Spleen (tissue), 11 donors: ENCODE measurements at regions not wholly inside any gene's neighbourhood (a gene's known extent, or its start where the extent isn't known, plus 50 kb on each side); places are given as distances from the start of the nearest gene placed in this dataset.

Source experiments
- DNase-seq: peaks from one replicate; pipeline ENCODE4 v3.0.0-alpha.2; 2020
- H3K27ac ChIP-seq, 8 donors: fragments of 200-600 bp; sonication (generic) in 7 of 8; 1 replicate in 4 of 8; 2 replicates in 4 of 8; pipeline versions ENCODE4 v1.5.0 to v1.8.0; 2016 to 2021; ENCODE audit warnings: inconsistent platforms in 4 of 8, mild to moderate bottlenecking in 4 of 8, moderate library complexity in 1 of 8
- H3K27me3 ChIP-seq, 7 donors: fragments of 200-600 bp; sonication (generic) in 6 of 7; replicated peaks in 1 of 7; 1 replicate in 4 of 7; 2 replicates in 3 of 7; pipeline versions ENCODE4 v1.5.0 to v1.8.0; 2016 to 2021; ENCODE audit warnings: inconsistent platforms in 3 of 7, mild to moderate bottlenecking in 1 of 7
- H3K36me3 ChIP-seq, 6 donors: fragments of 200-600 bp; sonication (generic) in 5 of 6; 1 replicate in 4 of 6; 2 replicates in 2 of 6; pipeline versions ENCODE4 v1.5.0 to v1.8.0; 2016 to 2021; ENCODE audit warnings: inconsistent platforms in 2 of 6
- H3K4me1 ChIP-seq, 6 donors: fragments of 200-600 bp; sonication (generic) in 5 of 6; 1 replicate in 3 of 6; 2 replicates in 3 of 6; pipeline versions ENCODE4 v1.5.0 to v1.8.0; 2016 to 2021; ENCODE audit warnings: inconsistent platforms in 3 of 6
- H3K4me3 ChIP-seq, 8 donors: fragments of 200-600 bp; sonication (generic) in 7 of 8; 1 replicate in 4 of 8; 2 replicates in 4 of 8; pipeline versions ENCODE4 v1.5.0 to v1.8.0; 2016 to 2021; ENCODE audit warnings: inconsistent platforms in 4 of 8, mild to moderate bottlenecking in 4 of 8, moderate library complexity in 2 of 8
- H3K9me3 ChIP-seq, 8 donors: fragments of 200-600 bp; sonication (generic) in 7 of 8; 1 replicate in 4 of 8; 2 replicates in 4 of 8; pipeline versions ENCODE4 v1.5.0 to v1.8.0; 2016 to 2021; ENCODE audit warnings: inconsistent platforms in 4 of 8
- CTCF ChIP-seq, 11 experiments: fragments of 200-600 bp in 7 of 11; fragments of 450-650 bp in 4 of 11; sonication (generic) in 4 of 11; IDR thresholded peaks in 8 of 11; conservative IDR thresholded peaks in 3 of 11; 1 replicate in 7 of 11; 2 replicates in 4 of 11; pipeline versions ENCODE4 v1.4.0 to v1.8.0; 2016 to 2021; ENCODE audit warnings: antibody characterized with exemption in 11 of 11, inconsistent platforms in 4 of 11, mild to moderate bottlenecking in 1 of 11
- POLR2A ChIP-seq, 3 donors: fragments of 450-650 bp; IDR thresholded peaks; one replicate each; pipeline ENCODE4 v1.5.1; 2017; ENCODE audit warnings: antibody characterized with exemption in 3 of 3, mild to moderate bottlenecking in 1 of 3
- POLR2AphosphoS5 ChIP-seq, 3 donors: sonication (generic); formaldehyde crosslinking; IDR thresholded peaks; one replicate each; pipeline ENCODE4 v1.5.1; 2017; ENCODE audit warnings: antibody characterized with exemption in 3 of 3
- WGBS, 5 donors: extraction: QIAGEN DNeasy Blood & Tissue Kit in 3 of 5; methylation state at CpG; one replicate each; pipeline versions ENCODE4 v1.1.5 to v1.1.7; 2013 to 2018; 5-methylcytosine and 5-hydroxymethylcytosine counted together
- intact Hi-C: fragments of 100-400 bp; cut with DNase I; formaldehyde crosslinking; loops from one replicate; pipeline ENCODE4 v1.15.0; 2023; ENCODE audit warnings: low total_unique reads
- donor health status: healthy with polysubstance abuse.
- donor health status: DM: no; HTN: no; CAD: no; lungs with moderate emphysema.
- donor health status: DM: no; HTN: no; CAD: no.
- donor health status: Bipolar disorder and iron deficiency.
- donor health status: healthy.
- donor health status: DM: no; HTN: no; CAD: no.
- donor health status: DM: yes; HTN: yes; CAD: no.

- no peak overlapping the region for H3K4me3 ChIP-seq
- no peak for DNase-seq
- H3K4me1 ChIP-seq = peaks cover 0 to 1% (median 0%) of the 10 kb centered on the region in 6 donors
- H3K27me3 ChIP-seq = no peaks in the 10 kb centered on the region
- H3K9me3 ChIP-seq = no peaks in the 10 kb centered on the region
- intact Hi-C loops = no loop called here
- H3K27ac ChIP-seq = no peak overlapping the region
- 52 to 63% (median 60%) methylated on average over 9 of the region's 9 CpGs for WGBS, 5 donors
- H3K36me3 ChIP-seq = no peaks in the 10 kb centered on the region
- no peak for TF ChIP-seq POLR2AphosphoS5 (IDR thresholded peaks at IDR 0.05)
- TF ChIP-seq CTCF (IDR thresholded peaks at IDR 0.05 in 8 of 11, conservative IDR thresholded peaks at IDR 0.05 in 3 of 11) = no peak
- no peak for TF ChIP-seq POLR2A (IDR thresholded peaks at IDR 0.05)
Measured at GRCh38 chr10:62917475-62918238, 101.5 kb upstream of the EGR2 start.

GRCh38 chr10:62916141-62916603 lies 100.0 kb upstream of the EGR2 start:
- H3K27ac ChIP-seq = peak overlapping the region in 1 of 8 donors; percentile 20
- 70 to 89% (median 79%) methylated on average over 1 of the region's 1 CpG for WGBS, 5 donors
- H3K4me1 ChIP-seq = peaks cover 0 to 15% (median 6%) of the 10 kb centered on the region in 6 donors
- no peak for TF ChIP-seq POLR2AphosphoS5 (IDR thresholded peaks at IDR 0.05)
- TF ChIP-seq POLR2A (IDR thresholded peaks at IDR 0.05) = no peak
- no peak for TF ChIP-seq CTCF (IDR thresholded peaks at IDR 0.05 in 8 of 11, conservative IDR thresholded peaks at IDR 0.05 in 3 of 11)
- H3K36me3 ChIP-seq = no peaks in the 10 kb centered on the region
- intact Hi-C loops = no loop called here
- no peaks in the 10 kb centered on the region for H3K9me3 ChIP-seq
- no peak overlapping the region for H3K4me3 ChIP-seq
- no peaks in the 10 kb centered on the region for H3K27me3 ChIP-seq
- no peak for DNase-seq

- Histone ChIP-seq H3K27ac (peak overlapping the region in 2 of 8 donors; percentile 12 to 13), H3K27me3 (no peaks in the 10 kb centered on the region), H3K4me1 (peaks cover 0 to 15% (median 6%) of the 10 kb centered on the region in 6 donors), H3K36me3 (no peaks in the 10 kb centered on the region), H3K9me3 (no peaks in the 10 kb centered on the region), H3K4me3 (no peak overlapping the region)
- TF ChIP-seq CTCF (IDR thresholded peaks at IDR 0.05 in 8 of 11, conservative IDR thresholded peaks at IDR 0.05 in 3 of 11) (no peak), POLR2A (IDR thresholded peaks at IDR 0.05) (no peak)
- intact Hi-C loops = no loop called here
- DNase-seq = no peak
Measured at GRCh38 chr10:62915158-62915557, 99.0 kb upstream of the EGR2 start.

- Histone ChIP-seq H3K27ac (no peak overlapping the region), H3K9me3 (no peaks in the 10 kb centered on the region), H3K4me3 (no peak overlapping the region), H3K4me1 (peaks cover 0 to 15% (median 6%) of the 10 kb centered on the region in 6 donors), H3K27me3 (no peaks in the 10 kb centered on the region), H3K36me3 (no peaks in the 10 kb centered on the region)
- intact Hi-C loops = no loop called here
- DNase-seq = no peak
- 44 to 59% (median 57%) methylated on average over 3 of the region's 3 CpGs for WGBS, 5 donors
- TF ChIP-seq POLR2A (IDR thresholded peaks at IDR 0.05) (no peak), POLR2AphosphoS5 (IDR thresholded peaks at IDR 0.05) (no peak)
Measured at GRCh38 chr10:62912086-62912485, 95.9 kb upstream of the EGR2 start.
